ENCODE measurements at regions not wholly inside any gene's neighbourhood (a gene's known extent, or its start where the extent isn't known, plus 50 kb on each side); places are given as distances from the start of the nearest gene placed in this dataset.

GRCh38 chr5:68377733-68378132 lies 162.2 kb downstream of the PIK3R1 start:
- TF ChIP-seq, protein P1, sequence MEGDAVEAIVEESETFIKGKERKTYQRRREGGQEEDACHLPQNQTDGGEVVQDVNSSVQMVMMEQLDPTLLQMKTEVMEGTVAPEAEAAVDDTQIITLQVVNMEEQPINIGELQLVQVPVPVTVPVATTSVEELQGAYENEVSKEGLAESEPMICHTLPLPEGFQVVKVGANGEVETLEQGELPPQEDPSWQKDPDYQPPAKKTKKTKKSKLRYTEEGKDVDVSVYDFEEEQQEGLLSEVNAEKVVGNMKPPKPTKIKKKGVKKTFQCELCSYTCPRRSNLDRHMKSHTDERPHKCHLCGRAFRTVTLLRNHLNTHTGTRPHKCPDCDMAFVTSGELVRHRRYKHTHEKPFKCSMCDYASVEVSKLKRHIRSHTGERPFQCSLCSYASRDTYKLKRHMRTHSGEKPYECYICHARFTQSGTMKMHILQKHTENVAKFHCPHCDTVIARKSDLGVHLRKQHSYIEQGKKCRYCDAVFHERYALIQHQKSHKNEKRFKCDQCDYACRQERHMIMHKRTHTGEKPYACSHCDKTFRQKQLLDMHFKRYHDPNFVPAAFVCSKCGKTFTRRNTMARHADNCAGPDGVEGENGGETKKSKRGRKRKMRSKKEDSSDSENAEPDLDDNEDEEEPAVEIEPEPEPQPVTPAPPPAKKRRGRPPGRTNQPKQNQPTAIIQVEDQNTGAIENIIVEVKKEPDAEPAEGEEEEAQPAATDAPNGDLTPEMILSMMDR (IDR thresholded peaks at IDR 0.05) = no peak
- TF ChIP-seq POLR2A (IDR thresholded peaks at IDR 0.05) = no peak
